Activated CD8-positive, alpha-beta memory T cell treated with anti-CD3 and anti-CD28 coated beads, Interleukin-2, amount 10 ng/mL, durations not matched to agents 7 days and 5 days (primary cell): ENCODE measurements at regions not wholly inside any gene's neighbourhood (a gene's known extent, or its start where the extent isn't known, plus 50 kb on each side); places are given as distances from the start of the nearest gene placed in this dataset.
A peak's percentile ranks its signal among the peaks of the same experiment; 100 is the strongest.
"Not testable (repeated sequence)": the region's sequence is repeated elsewhere in the genome, so short reads cannot be mapped to it uniquely, and the experiment has no call there.

ENCODE experiments used
- ATAC-seq: fragments of 150-1000 bp; cut with Tn5 transposase; one replicate; pipeline ENCODE4 v1.10.0; 2021; ENCODE audit warnings: moderate library complexity
- CTCF ChIA-PET: fragments of 350-600 bp; sonication (Branson Sonifier 250); formaldehyde crosslinking; loops from one replicate; lab custom pipeline; 2021; ENCODE audit warnings: antibody characterized with exemption; lab: Charles Lee
- DNase-seq: peaks from one replicate; pipeline ENCODE4 v3.0.0-alpha.2; 2020
- H3K27ac Mint-ChIP-seq: one replicate; pipeline ENCODE4 v1.8.0; 2021; ENCODE audit warnings: mild to moderate bottlenecking, mixed read lengths
- H3K27me3 Mint-ChIP-seq: one replicate; pipeline ENCODE4 v1.8.0; 2021; ENCODE audit warnings: mixed read lengths
- H3K36me3 Mint-ChIP-seq: one replicate; pipeline ENCODE4 v1.8.0; 2021; ENCODE audit warnings: mild to moderate bottlenecking, mixed read lengths
- H3K4me1 Mint-ChIP-seq: one replicate; pipeline ENCODE4 v1.8.0; 2021; ENCODE audit warnings: mixed read lengths
- H3K4me3 Mint-ChIP-seq: one replicate; pipeline ENCODE4 v1.8.0; 2021; ENCODE audit warnings: mild to moderate bottlenecking, moderate library complexity, mixed read lengths
- H3K9me3 Mint-ChIP-seq: one replicate; pipeline ENCODE4 v1.8.0; 2022; ENCODE audit warnings: low read depth, mixed read lengths

GRCh38 chr2:215835657-215836056 is 177.7 kb downstream of the MREG start:
- Mint-ChIP-seq H3K36me3 (peaks cover 2% of the 10 kb centered on the region), H3K4me1 (peaks cover 8% of the 10 kb centered on the region), H3K4me3 (no peak overlapping the region), H3K9me3 (no peaks in the 10 kb centered on the region), H3K27ac (no peak overlapping the region), H3K27me3 (peaks cover 26% of the 10 kb centered on the region)
- ATAC-seq: no peak
- CTCF ChIA-PET: no interaction called here
- DNase-seq: no peak

DNA sequence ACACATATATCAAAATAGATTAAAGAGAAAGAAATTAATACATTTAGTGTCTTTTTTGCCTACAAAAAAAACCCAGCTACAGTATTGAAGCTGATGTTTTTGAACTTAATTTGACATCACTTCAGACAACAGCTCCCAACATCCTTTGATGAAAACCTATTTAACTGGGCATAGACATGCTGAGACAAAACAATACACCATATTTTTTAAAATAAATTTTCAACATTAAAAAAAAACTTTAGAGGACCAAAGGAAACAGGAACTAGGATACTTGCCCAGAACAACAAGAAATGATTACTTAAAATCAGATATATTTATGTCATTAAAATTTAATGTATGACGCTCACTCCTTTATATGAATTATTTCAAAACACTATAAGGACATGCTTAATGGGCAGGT is 178.1 kb downstream of the MREG start:
- Mint-ChIP-seq H3K4me3 (no peak overlapping the region), H3K36me3 (peaks cover 2% of the 10 kb centered on the region), H3K4me1 (peaks cover 8% of the 10 kb centered on the region), H3K27ac (no peak overlapping the region), H3K27me3 (peaks cover 26% of the 10 kb centered on the region), H3K9me3 (no peaks in the 10 kb centered on the region)
- CTCF ChIA-PET: no interaction called here
- DNase-seq: no peak
- no peak for ATAC-seq

DNA sequence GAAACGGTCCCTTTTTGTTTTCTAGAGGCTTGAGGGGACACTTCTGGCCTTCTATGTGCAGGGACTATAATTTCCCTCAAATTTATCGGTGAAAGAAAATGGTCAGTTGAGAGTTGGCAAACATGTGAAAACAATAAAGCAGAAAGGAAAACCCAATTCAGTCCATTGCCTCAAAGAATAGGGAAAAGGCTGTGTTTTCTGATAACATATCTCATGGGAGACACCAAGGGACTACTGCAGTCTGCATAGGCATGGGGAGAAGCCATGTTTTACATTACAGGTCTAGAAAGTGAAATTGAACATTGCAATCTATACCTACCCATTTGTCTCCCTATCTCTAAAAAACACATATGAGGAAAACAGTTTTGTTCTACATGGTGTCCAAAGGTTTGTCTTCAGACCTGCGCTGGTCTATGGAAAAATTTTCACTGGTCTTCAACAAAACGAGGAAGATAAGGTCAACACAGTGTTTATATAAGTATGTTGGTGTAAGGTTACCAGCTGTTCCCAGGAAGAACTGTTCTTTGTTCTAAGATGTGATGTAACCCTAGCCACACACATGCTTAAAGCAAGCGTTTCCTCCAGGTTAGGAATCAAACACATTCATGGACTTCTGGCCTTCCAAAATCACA is 179.7 kb downstream of the MREG start:
- peaks cover 22% of the 10 kb centered on the region for H3K27me3 Mint-ChIP-seq
- DNase-seq: no peak
- no peak overlapping the region for H3K27ac Mint-ChIP-seq
- H3K36me3 Mint-ChIP-seq: peaks cover 2% of the 10 kb centered on the region
- peaks cover 8% of the 10 kb centered on the region for H3K4me1 Mint-ChIP-seq
- CTCF ChIA-PET: no interaction called here
- H3K9me3 Mint-ChIP-seq: no peaks in the 10 kb centered on the region
- no peak for ATAC-seq
- no peak overlapping the region for H3K4me3 Mint-ChIP-seq

GRCh38 chr2:215832791-215833190 is 180.6 kb downstream of the MREG start:
- CTCF ChIA-PET: interaction anchor here (1.3 kb wide), 1 partner anchor 9 kb away, joined by 3 read pairs; no protein-coding TSS in a partner anchor
- no peak for ATAC-seq
- no peak for DNase-seq
- Mint-ChIP-seq H3K36me3 (peaks cover 2% of the 10 kb centered on the region), H3K4me1 (peaks cover 8% of the 10 kb centered on the region), H3K27me3 (peaks cover 16% of the 10 kb centered on the region), H3K9me3 (no peaks in the 10 kb centered on the region), H3K4me3 (no peak overlapping the region), H3K27ac (no peak overlapping the region)

DNA sequence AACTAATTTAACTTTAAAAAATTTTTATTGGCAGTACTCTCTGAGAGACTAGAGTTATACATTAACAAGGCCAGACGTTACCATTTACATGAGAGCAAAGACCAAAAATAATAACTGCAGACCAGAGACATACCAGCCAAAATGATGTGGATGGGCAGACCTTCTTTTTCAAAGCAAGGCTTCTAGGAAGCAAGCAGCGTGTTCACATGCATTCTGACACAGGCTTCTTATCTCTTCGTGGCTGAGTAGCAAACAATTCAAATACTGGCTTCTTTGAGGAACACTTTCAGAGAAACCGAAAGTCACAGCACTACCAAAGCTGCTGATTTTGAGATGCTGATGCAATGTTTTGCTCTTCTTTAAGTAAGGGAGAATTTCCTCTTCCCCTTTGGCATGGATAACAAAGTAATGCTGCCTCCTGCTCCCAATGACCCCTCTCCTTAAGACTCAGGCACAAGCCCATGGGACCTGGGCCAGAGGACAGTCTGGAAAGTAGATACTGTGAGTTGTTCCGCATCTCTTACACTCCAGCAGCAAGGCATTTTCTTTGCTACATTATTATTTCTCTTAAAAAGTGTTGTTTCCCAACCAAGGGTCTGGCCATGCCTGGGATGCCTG is 181.9 kb downstream of the MREG start:
- CTCF ChIA-PET: interaction anchor here (1.3 kb wide), 1 partner anchor 10 kb away, joined by 3 read pairs; no protein-coding TSS in a partner anchor
- ATAC-seq: peak; percentile 61
- H3K4me3 Mint-ChIP-seq: no peak overlapping the region

DNA sequence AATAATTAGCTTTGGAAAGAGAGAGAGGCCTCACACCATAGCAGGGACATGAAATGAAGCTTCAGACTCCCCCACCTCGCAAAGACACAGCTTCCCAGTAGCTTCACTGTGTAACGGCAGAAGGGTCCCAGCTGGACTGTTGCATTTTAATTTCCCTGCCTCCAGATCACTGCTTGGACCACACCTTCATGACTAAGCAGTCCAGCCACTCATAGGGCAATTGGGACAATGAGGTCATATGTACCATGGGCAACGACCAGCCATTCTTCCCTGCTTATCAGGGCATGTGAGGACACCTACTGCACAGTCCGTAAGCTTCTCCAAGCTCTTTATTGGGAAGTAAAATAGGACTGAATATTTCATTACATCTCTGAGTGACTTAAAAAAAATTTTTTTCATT is 183.0 kb downstream of the MREG start:
- no peak overlapping the region for H3K4me3 Mint-ChIP-seq
- no peak overlapping the region for H3K27ac Mint-ChIP-seq
- CTCF ChIA-PET: no interaction called here
- H3K36me3 Mint-ChIP-seq: peaks cover 2% of the 10 kb centered on the region
- no peak for DNase-seq
- peaks cover 8% of the 10 kb centered on the region for H3K4me1 Mint-ChIP-seq
- ATAC-seq: no peak
- peaks cover 4% of the 10 kb centered on the region for H3K27me3 Mint-ChIP-seq
- no peaks in the 10 kb centered on the region for H3K9me3 Mint-ChIP-seq

More for the DNA sequence above, 181.9 kb downstream of the MREG start:
- Mint-ChIP-seq H3K27ac (peak overlapping the region; percentile 72), H3K27me3 (peaks cover 9% of the 10 kb centered on the region), H3K9me3 (no peaks in the 10 kb centered on the region), H3K4me1 (peaks cover 8% of the 10 kb centered on the region), H3K36me3 (peaks cover 2% of the 10 kb centered on the region)
- no peak for DNase-seq

- H3K4me1 Mint-ChIP-seq: peaks cover 8% of the 10 kb centered on the region
- CTCF ChIA-PET: interaction anchor here (2.1 kb wide), 1 partner anchor 14 kb away, joined by 6 read pairs; no protein-coding TSS in a partner anchor
- H3K4me3 Mint-ChIP-seq: no peak overlapping the region
- H3K9me3 Mint-ChIP-seq: no peaks in the 10 kb centered on the region
- no peak for ATAC-seq
- no peak for DNase-seq
- H3K27ac Mint-ChIP-seq: no peak overlapping the region
- H3K36me3 Mint-ChIP-seq: peaks cover 2% of the 10 kb centered on the region
- H3K27me3 Mint-ChIP-seq: peaks cover 8% of the 10 kb centered on the region
Observed at GRCh38 chr2:215829261-215829660, 184.1 kb downstream of the MREG start.

DNA sequence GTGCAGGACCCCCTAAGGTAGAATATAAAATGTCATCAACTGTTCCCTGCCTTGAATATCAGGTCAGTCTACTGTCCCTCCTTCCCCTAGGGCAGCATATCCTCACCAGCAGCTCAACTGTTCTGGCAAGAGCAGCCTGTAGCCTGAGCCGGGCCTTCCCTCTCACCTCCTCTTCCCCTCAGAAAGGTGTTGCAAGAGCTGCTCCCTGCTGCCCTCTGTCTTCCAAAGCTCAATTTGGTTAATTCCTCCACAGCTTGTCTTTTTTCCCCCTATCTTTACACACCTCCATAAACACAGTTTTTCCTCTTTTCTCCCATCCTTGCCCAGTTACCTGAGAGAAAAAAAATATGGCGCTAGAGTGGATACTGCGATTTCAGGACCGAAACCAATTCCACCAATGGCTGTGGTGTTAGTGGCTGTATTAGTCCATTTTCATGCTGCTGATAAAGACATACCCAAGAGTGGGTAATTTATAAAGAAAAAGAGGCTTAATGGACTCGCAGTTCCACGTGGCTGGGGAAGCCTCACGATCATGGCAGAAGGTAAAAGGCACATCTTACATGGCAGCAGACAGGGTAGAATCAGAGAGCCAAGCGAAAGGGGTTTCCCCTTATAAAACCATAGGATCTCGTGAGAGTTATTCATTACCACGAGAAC is 184.7 kb downstream of the MREG start:
- peaks cover 13% of the 10 kb centered on the region for H3K27me3 Mint-ChIP-seq

GRCh38 chr2:215826838-215827441 is 186.4 kb downstream of the MREG start:
- peaks cover 27% of the 10 kb centered on the region for H3K27me3 Mint-ChIP-seq
- no peak for DNase-seq

More for the DNA sequence above, 184.7 kb downstream of the MREG start:
- DNase-seq (peak; percentile 58), ATAC-seq (peak; percentile 69)
- no peak overlapping the region for H3K27ac Mint-ChIP-seq
- H3K4me1 Mint-ChIP-seq: peaks cover 8% of the 10 kb centered on the region
- H3K9me3 Mint-ChIP-seq: no peaks in the 10 kb centered on the region
- peaks cover 2% of the 10 kb centered on the region for H3K36me3 Mint-ChIP-seq
- no peak overlapping the region for H3K4me3 Mint-ChIP-seq
- CTCF ChIA-PET: interaction anchor here (0.8 to 2.1 kb wide), 9 partner anchors 8 to 378 kb away, joined by 3 to 6 read pairs (median 3); no protein-coding TSS in a partner anchor

DNA sequence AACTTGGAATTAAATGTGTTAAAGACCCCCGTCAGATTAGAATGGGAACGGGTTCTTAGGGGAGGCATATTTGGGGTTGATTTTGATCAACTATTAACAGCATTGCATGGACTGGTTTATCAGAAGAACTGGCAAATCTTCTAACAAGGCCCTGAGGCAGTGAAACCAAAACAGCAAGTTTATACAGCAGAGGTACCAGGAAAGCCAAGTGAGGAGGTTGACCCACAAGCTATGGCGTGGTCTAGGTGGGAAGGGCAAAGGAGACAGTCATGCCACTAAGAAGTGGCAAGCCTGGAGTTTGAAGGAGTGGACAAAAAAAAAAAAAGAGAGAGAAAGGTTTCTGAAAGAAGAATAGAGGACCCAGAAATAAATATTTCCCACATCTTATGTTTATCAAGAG is 187.0 kb downstream of the MREG start:
- Mint-ChIP-seq H3K9me3 (no peaks in the 10 kb centered on the region), H3K4me1 (peaks cover under 1% of the 10 kb centered on the region), H3K27ac (no peak overlapping the region), H3K36me3 (no peaks in the 10 kb centered on the region), H3K27me3 (peaks cover 32% of the 10 kb centered on the region), H3K4me3 (no peak overlapping the region)
- CTCF ChIA-PET: no interaction called here
- DNase-seq (no peak), ATAC-seq (no peak)

More at GRCh38 chr2:215826838-215827441, 186.4 kb downstream of the MREG start:
- H3K4me3 Mint-ChIP-seq: no peak overlapping the region
- no peak for ATAC-seq
- H3K4me1 Mint-ChIP-seq: peaks cover 5% of the 10 kb centered on the region
- H3K27ac Mint-ChIP-seq: no peak overlapping the region
- no peaks in the 10 kb centered on the region for H3K9me3 Mint-ChIP-seq
- CTCF ChIA-PET: interaction anchor here (1.4 to 1.8 kb wide), 2 partner anchors 372 to 376 kb away, joined by 3 to 4 read pairs; no protein-coding TSS in a partner anchor
- no peaks in the 10 kb centered on the region for H3K36me3 Mint-ChIP-seq

DNA sequence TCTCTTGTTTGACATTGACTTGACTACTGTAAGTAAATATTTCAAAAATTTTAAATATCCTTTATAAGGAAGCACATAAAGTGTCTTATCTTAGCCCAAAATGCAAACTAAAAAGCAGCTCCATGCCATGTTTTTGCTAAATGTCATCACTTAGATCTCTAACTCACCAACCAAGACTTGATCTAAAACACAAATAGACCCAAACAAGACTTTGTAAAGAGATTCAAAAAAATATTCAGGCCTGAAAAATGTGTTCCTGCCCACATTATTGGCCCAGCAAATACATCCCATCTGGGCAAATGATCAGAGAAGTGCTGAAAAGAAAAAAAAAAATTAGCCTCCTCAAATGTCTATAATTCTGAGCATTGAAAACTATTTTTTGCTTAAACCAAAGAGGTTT is 187.6 kb downstream of the MREG start:
- DNase-seq: no peak
- CTCF ChIA-PET: no interaction called here
- H3K9me3 Mint-ChIP-seq: no peaks in the 10 kb centered on the region
- peaks cover 39% of the 10 kb centered on the region for H3K27me3 Mint-ChIP-seq
- no peaks in the 10 kb centered on the region for H3K36me3 Mint-ChIP-seq
- H3K4me1 Mint-ChIP-seq: no peaks in the 10 kb centered on the region
- H3K4me3 Mint-ChIP-seq: no peak overlapping the region
- no peak for ATAC-seq
- H3K27ac Mint-ChIP-seq: no peak overlapping the region

DNA sequence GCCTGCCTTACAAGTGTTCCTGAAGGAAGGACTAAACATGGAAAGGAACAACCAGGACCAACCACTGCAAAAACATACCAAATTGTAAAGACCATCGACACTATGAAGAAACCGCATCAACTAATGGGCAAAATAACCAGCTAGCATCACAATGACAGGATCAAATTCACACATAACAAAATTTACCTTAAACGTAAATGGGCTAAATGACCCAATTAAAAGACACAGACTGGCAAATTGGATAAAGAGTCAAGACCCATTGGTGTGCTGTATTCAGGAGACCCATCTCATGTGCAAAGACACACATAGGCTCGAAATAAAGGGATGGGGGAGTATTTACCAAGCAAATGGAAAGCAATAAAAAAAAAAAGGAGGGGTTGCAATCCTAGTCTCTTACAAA is 192.1 kb downstream of the MREG start:
- CTCF ChIA-PET, DNase-seq, H3K9me3 Mint-ChIP-seq, H3K27ac Mint-ChIP-seq, H3K4me1 Mint-ChIP-seq, ATAC-seq, H3K36me3 Mint-ChIP-seq, H3K4me3 Mint-ChIP-seq: not testable (repeated sequence)
- peaks cover 54% of the 10 kb centered on the region for H3K27me3 Mint-ChIP-seq

DNA sequence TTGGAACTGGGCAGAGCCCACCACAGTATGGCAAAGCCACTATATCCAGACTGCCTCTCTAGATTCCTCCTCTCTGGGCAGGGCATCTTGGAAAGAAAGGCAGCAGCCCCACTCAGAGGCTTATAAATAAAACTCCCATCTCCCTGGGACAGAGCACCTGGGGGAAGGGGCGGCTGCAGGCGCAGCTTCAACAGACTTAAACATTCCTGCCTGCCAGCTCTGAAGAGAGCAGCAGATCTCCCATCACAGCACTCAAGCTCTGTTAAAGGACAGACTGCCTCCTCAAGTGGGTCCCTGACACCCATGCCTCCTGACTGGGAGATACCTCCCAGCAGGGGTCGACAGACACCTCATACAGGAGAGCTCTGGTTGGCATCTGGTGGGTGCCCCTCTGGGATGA is 193.6 kb downstream of the MREG start:
- H3K4me3 Mint-ChIP-seq, H3K9me3 Mint-ChIP-seq, H3K27ac Mint-ChIP-seq, ATAC-seq, DNase-seq, H3K36me3 Mint-ChIP-seq, H3K4me1 Mint-ChIP-seq, CTCF ChIA-PET: not testable (repeated sequence)
- peaks cover 62% of the 10 kb centered on the region for H3K27me3 Mint-ChIP-seq
